ENCODE measurements at regions not wholly inside any gene's neighbourhood (a gene's known extent, or its start where the extent isn't known, plus 50 kb on each side); places are given as distances from the start of the nearest gene placed in this dataset.

GRCh38 chr9:87290241-87291052 lies 207.2 kb upstream of the DAPK1 start:
- DNase-seq: no peak

DNA sequence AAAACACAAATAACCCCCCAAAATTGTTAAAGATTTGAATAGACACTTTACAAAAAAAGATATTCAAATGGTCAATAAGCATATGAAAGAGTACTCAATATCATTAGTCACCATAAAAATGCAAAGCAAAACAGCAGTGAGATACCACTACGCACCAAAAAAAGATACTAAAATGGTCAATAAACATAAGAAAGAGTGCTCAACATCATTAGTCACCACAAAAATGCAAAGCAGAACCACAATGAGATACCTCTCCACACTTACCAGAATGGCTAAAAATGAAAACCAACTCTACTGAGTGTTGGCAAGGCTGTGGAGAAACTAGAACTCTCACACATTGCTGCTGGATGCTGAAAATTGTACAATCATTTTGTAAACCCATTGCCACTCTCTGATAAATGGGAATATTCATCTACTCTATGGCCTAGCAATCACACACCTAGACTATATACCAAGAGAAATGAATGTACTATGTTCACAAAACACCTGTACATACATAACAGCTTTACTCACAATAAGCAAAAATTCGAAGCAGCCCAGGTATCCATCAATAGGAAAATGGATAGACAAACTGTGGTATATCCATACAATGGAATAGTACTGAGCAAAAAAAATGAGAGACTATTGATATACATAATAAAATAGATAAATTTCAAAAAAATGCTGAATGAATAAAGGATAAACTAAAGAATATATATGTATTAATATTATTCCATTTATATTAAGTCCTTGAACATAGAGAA lies 205.0 kb upstream of the DAPK1 start:
- no peak for DNase-seq

DNA sequence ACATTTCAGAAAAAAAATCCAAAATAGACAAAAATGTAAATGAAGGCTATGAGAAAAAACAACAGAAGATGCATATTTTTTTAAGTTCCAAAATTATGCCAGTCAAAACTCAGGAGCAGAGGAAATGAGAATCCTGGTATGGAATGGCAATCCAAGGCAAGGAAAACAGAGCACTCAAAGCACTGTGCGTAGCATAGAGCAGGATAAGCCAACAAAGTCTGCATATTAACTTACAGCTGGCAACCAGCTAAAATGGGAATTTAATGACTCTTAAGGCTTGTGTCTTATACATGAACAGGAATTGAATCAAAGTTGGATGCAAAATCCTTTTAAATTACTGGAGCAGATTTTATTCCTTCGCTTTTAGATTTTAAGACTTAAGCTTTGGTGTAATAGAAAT lies 203.5 kb upstream of the DAPK1 start:
- no peak for DNase-seq

DNA sequence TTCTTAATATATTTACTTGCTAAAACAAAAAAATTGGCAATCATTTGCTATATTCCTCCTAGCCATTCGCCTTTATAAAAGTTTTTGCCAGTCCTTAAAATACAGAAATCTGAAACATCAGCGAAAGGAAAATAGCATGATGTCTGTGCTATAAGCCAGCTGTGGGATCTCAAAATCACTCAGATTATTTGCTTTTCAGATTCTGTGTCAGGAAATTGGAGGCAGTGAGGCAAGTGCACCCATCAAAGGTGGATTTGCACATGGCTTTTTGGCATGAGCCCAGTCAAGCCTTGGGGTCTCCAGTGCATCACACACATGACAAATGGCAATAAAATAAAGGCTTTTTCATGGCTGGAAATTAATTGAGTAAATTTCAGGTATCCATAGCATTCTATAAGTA lies 196.8 kb upstream of the DAPK1 start:
- no peak for DNase-seq

DNA sequence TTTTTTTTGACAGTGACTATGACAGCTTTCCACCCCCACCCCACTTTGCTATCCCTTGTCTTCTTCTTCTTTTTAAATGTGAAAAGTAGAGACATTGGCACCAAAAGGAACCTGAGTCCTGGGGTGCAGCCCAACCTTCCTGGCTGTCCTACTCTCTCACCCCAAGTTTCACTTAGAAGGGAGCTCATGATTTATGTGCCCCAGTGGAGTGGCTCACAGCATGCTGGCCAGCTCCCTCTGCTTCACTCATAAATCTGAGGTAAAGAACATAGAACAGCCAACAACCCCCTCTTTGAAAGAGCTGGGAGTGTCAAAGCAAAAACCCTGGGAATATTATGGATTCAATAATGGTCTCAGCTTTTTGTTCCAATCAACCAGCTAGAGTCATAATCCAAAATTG lies 196.3 kb upstream of the DAPK1 start:
- no peak for DNase-seq

DNA sequence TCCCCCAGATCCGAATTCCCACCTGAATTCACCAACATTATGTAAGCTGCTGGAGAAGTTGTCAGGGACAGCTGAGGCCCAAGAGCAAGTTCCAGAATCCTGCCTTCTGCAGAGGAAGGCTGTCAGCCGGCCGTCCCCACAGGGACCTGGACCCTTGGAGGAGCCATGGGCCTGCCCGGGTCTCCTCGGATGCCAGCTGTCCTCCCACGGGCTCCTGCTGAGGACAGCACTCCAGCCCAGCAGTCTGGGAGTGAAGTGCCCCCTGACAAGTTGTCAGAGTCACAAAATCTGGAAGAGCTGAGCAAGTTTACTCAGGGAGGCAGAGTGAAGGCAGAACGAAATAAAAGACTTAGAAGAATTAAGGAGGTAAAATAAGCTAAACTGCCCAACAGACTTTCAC lies 192.5 kb upstream of the DAPK1 start:
- no peak for DNase-seq

- no peak for DNase-seq
Observed at GRCh38 chr9:87306006-87306405, 191.7 kb upstream of the DAPK1 start.

DNA sequence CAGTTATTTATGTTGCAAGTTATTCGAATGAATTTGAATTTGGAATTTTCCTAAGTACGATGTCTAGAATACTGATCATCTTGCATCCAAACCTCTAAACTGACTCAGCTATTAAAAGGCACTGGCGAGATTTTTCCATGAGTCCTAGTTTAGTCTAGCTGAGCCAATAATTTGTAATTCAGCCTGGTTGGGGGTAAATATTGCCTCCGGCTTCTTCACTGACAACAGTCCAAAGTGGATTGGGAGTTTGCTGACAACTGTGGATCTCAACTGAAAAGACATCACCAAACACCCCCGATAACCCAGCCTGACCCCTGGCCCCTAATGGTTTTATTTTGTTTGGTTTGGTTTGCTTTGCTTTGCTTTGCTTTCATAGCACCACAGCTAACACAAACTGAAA lies 189.8 kb upstream of the DAPK1 start:
- DNase-seq: no peak

GRCh38 chr9:87309236-87309635 lies 188.4 kb upstream of the DAPK1 start:
- DNase-seq: peak; percentile 36

GRCh38 chr9:87310827-87311523 lies 186.7 kb upstream of the DAPK1 start:
- no peak for DNase-seq

- DNase-seq: no peak
Observed at GRCh38 chr9:87319656-87320055, 178.0 kb upstream of the DAPK1 start.

- DNase-seq: no peak
Observed at GRCh38 chr9:87320146-87320884, 177.4 kb upstream of the DAPK1 start.

- DNase-seq: no peak
Observed at GRCh38 chr9:87322840-87323635, 174.6 kb upstream of the DAPK1 start.

DNA sequence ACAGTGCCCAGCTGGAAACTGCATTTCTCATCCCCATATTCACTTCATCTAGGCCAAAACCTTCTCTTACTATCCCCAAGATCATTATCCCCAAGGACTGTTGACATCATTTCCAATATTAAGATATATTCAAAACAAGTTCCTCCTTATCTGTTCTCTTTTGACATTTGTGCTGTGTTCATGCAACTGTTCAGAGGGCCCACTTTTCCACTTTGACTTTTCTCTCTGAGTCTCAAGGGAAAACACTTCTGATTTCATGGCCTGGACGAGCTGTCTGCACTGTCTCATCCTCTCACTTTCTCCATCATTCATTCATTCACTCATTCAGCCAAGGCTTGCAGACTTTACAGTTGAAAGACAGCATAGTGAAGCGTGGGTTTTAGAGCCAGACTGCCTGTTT lies 173.7 kb upstream of the DAPK1 start:
- DNase-seq: no peak

DNA sequence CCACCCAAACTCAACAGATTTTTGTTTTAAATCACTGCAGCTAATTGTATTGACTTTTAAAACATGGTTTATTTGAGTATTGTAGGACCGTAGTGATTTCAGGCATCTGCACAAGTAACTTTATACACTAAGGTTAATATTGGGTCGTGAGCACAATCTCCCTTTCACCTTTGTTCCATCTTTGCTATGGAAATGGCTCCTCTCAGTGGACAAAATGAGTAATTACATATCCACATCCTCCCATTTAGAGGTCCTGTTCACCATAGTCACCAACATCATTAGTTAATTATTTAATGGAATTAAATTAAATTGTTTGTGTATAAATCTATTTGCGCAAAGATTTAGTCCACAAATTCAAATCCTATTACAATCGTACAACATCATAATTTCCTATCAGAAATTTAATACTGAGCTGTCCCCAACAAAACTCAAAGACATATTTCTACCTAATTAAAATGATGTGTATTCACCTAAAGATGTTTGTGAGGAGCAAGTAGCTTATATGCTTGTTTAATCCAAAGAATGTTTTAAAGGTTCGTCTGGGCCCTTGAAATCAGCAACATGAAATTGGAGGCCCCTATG lies 173.0 kb upstream of the DAPK1 start:
- DNase-seq: peak; percentile 74

DNA sequence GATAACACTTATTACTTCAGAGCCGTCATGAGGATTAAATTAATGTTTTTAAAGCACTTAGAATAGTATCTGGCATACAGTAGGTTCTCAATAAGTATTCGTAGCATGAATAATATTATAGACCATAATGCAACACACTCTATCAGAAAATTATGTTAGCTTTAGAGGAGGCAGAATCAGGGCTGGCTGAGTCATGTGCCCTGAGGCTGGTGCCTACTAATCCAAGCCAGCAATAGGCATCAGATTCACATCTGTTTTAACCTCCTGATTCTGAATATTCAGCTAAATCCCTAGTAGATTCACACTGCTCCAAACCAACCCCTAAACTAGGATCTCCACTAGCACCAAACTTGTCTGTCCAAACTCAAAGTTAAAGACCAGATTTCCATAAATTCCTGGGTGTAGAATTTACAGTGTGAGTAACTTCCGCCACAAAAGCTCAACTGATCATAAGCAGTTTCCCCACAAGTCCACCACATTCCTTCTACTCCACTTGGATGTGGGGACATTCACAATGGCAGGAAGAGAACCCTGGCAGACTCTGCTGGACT lies 170.0 kb upstream of the DAPK1 start:
- no peak for DNase-seq

- DNase-seq: no peak
Observed at GRCh38 chr9:87333802-87334201, 163.9 kb upstream of the DAPK1 start.

- DNase-seq: no peak
Observed at GRCh38 chr9:87334366-87334765, 163.3 kb upstream of the DAPK1 start.

- peak; percentile 57 for DNase-seq
Observed at GRCh38 chr9:87336407-87336806, 161.3 kb upstream of the DAPK1 start.

DNA sequence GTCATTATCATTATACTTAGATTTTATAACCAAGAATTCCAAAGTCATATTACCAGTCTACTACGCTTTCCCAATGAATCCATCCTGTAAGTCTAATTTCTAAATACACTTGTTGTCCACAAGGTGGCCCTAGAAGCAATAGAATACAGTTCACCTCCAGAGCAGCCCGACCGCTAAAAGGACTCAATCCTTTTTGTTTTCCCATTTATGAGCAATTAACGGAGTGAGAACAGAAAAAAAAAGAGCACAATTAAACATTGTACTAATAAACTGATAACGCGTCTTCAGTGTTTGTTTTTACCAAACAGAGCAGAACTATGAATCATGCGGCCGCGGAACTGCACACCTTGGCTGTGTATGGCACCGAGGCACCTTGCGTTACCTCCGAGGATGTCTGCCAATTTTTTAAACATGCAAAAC lies 160.7 kb upstream of the DAPK1 start:
- peak; percentile 78 for DNase-seq

DNA sequence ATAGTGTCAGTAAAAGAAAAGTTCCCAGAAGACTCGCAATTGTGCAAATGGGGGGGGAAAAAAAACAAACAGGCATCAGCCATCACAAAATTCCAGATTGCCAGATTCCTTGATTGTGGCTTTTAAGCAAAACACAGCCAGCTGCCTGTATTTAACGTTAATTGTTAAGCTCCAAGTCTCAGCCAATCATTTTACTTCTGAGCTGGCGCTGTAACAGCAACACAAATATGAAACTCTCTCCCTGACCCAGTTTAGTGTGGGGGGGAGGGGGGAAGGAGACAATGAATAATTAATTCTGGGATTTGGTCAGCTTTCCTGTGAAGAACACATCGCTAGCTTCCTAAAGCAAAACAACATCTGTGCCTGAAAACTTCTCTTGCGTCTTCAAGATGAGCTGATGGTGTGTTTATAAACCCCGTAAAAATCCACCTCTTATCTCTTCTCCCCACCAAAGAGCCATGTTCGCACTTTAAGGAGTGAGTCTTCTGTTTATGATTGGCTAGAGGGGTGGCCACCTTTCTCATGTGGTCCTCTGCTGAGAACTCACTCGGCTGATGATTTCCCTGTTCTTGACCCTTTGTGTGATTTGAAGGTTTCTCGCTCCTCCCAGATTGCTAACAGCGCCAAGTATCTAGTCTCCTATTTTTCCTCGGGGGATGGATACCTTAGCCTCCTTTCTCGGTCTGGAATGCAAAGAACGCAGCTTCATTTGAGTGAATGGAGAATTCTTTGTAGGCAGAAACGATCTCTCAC lies 160.2 kb upstream of the DAPK1 start:
- no peak for DNase-seq

All from OCI-M1 (cell line).